ENCODE measurements at regions not wholly inside any gene's neighbourhood (a gene's known extent, or its start where the extent isn't known, plus 50 kb on each side); places are given as distances from the start of the nearest gene placed in this dataset.

DNA sequence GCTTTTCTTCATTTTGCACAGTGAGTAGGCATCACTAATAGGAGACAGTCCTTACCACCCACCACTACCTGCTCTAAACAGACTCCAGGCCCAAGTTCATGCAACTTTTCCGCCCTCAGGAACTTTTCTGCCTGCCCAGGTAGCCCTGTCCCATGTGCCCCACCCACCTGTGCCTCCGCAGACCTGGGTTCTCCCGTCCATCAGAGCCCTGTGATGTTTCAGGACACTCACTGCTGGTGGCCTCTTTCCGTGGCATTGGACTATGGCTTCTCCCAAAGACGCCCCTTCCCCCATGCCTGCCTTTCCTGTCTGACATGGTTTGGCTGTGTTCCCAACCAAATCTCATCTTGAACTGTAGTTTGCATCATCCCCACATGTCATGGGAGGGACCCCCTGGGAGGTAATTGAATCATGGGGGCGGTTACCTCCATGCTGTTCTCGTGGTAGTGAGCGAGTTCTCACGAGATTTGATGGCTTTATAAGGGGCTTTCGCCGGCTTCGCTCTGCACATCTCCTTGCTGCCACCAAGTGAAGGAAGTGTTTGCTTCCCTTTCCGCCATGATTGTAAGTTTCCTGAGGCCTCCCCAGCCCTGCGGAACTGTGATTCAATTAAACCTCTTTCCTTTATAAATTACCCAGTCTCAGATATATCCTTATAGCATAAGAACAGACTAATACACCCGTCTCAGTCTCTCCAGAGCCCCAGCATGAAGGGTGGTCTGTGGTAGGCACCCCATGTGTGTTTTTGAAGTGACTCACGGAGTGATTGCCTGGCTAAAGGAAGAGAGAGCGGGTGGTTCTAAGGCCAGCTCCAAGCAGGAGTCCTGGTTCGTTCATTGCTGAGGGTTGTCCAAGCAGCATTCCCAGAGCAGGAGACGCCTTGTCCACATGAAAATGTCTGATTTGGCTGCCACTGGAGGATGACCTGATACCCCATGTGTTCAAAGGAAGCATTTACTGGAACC lies 86.0 kb upstream of the ZBTB40 start:
- Histone ChIP-seq H3K27me3 (ENCODE audit: control insufficient read depth, insufficient read depth, low read length) (peaks cover 8% of the 10 kb centered on the region), H3K4me3 (ENCODE audit: low read depth, low read length) (no peak overlapping the region), H3K36me3 (ENCODE audit: control insufficient read depth, insufficient read depth, low read length) (no peaks in the 10 kb centered on the region)
- ChIA-PET CTCF (no interaction called here), POLR2A (no interaction called here)
- DNase-seq (ENCODE audit: low read depth): no peak
- TF ChIP-seq CTCF (IDR thresholded peaks at IDR 0.05; ENCODE audit: insufficient read depth, low read depth, low read length): no peak

DNA sequence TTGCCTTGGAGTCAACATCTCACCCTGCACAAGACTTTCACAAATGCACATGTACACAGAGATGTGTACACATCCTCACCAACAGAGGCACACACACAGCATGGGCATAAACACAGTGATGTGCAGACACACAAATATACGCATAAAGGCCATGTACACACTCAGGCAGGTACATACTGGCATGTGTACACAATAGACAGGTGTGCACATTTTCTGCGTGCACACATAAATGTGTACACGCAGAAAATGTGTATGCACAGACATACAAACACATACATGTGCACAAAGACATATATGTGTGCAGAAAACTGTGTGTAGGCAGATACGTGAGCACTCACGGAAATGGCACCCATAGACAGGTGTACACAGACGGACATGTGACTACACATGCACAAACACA lies 85.3 kb upstream of the ZBTB40 start:
- no peak for TF ChIP-seq CTCF (IDR thresholded peaks at IDR 0.05; ENCODE audit: insufficient read depth, low read depth, low read length)
- CTCF ChIA-PET: interaction anchor here (1.0 kb wide), 1 partner anchor 50 kb away, joined by 3 read pairs; no protein-coding TSS in a partner anchor
- no peak for DNase-seq (ENCODE audit: low read depth)
- no peaks in the 10 kb centered on the region for H3K36me3 ChIP-seq (ENCODE audit: control insufficient read depth, insufficient read depth, low read length)
- no peak overlapping the region for H3K4me3 ChIP-seq (ENCODE audit: low read depth, low read length)
- POLR2A ChIA-PET: no interaction called here
- H3K27me3 ChIP-seq (ENCODE audit: control insufficient read depth, insufficient read depth, low read length): peaks cover 8% of the 10 kb centered on the region

DNA sequence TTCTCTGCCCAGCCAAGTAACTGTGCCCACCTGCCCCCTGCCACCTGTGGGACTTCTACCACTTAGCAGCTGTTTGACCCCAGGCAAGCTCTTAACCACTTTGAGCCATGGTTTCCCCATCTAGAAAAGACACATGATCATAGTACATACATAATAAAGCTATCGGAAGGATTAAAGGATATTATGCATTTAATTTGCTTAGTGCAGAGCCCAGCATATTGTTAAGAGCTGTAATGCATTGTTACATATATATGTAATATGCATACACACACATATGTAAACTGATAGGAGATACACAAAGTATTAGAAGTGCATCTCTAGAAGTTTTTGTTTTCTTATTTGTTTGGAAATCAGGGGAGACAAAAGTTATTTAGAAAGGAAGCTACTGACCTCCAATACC lies 83.5 kb upstream of the ZBTB40 start:
- no peak overlapping the region for H3K4me3 ChIP-seq (ENCODE audit: low read depth, low read length)
- peaks cover 8% of the 10 kb centered on the region for H3K27me3 ChIP-seq (ENCODE audit: control insufficient read depth, insufficient read depth, low read length)
- TF ChIP-seq CTCF (IDR thresholded peaks at IDR 0.05; ENCODE audit: insufficient read depth, low read depth, low read length): no peak
- POLR2A ChIA-PET: no interaction called here
- CTCF ChIA-PET: no interaction called here
- H3K36me3 ChIP-seq (ENCODE audit: control insufficient read depth, insufficient read depth, low read length): no peaks in the 10 kb centered on the region
- no peak for DNase-seq (ENCODE audit: low read depth)

DNA sequence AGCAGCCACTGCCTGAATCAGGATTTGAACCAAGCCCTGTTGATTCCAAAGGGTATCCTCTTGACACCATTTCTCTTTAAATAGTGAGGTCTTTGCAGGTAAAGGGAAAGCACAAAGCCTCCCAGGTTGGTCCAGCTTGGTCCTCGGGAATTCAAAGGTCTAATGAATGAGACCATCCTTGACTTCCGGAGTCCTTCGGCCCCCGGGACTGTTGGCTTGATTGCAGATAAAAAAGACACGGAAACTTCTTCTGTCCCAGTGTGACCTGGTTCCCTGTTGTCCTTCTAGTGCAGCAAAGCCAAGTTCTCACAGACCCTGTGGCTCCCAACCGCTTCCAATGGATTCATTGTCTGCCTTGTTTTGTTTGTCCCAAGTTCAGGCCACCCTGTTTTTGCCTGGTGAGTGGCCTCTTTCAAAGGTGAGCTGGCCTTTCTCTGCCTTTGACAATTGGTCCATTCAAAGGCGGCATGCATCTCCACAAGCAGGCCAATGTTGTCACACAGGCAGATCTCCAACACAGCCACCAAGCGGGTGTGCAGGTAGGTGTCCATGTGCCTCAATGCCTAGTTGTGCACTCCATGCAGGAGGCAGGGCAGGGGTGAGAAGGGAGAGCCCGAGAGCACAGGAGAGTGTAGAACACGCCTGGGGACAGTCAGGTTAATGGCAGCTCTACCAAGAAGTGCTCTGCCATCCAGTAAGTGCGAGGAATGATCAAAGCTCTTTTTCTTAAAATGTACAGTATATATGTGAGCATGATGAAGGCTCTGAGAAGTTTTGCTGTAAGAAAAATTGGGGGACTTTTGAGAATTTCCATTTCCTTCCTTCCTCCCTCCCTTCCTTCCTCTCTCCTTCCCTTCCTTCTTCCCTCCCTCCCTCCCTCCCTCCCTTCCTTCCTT lies 82.1 kb upstream of the ZBTB40 start:
- POLR2A ChIA-PET: no interaction called here
- CTCF ChIA-PET: no interaction called here
- Histone ChIP-seq H3K4me3 (ENCODE audit: low read depth, low read length) (no peak overlapping the region), H3K36me3 (ENCODE audit: control insufficient read depth, insufficient read depth, low read length) (no peaks in the 10 kb centered on the region), H3K27me3 (ENCODE audit: control insufficient read depth, insufficient read depth, low read length) (peaks cover 7% of the 10 kb centered on the region)
- no peak for TF ChIP-seq CTCF (IDR thresholded peaks at IDR 0.05; ENCODE audit: insufficient read depth, low read depth, low read length)
- no peak for DNase-seq (ENCODE audit: low read depth)

DNA sequence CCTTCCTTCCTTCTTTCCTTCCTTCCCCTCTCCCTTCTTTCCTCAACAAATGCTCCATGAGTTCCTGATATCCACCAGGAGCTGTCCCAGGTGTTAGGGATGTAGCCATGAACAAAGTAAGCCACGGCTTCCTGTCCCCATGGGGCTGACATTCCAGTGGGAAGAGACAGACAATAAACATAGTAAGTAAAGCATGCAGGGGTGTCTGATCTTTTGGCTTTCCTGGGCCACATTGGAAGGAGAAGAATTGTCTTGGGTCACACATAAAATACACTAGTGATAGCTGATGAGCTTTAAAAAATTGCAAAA lies 81.5 kb upstream of the ZBTB40 start:
- Histone ChIP-seq H3K4me3 (ENCODE audit: low read depth, low read length) (no peak overlapping the region), H3K27me3 (ENCODE audit: control insufficient read depth, insufficient read depth, low read length) (peaks cover 7% of the 10 kb centered on the region), H3K36me3 (ENCODE audit: control insufficient read depth, insufficient read depth, low read length) (no peaks in the 10 kb centered on the region)
- ChIA-PET POLR2A (no interaction called here), CTCF (no interaction called here)
- no peak for TF ChIP-seq CTCF (IDR thresholded peaks at IDR 0.05; ENCODE audit: insufficient read depth, low read depth, low read length)
- no peak for DNase-seq (ENCODE audit: low read depth)

Data from BJ (cell line).